ENCODE measurements at regions not wholly inside any gene's neighbourhood (a gene's known extent, or its start where the extent isn't known, plus 50 kb on each side); places are given as distances from the start of the nearest gene placed in this dataset.

DNA sequence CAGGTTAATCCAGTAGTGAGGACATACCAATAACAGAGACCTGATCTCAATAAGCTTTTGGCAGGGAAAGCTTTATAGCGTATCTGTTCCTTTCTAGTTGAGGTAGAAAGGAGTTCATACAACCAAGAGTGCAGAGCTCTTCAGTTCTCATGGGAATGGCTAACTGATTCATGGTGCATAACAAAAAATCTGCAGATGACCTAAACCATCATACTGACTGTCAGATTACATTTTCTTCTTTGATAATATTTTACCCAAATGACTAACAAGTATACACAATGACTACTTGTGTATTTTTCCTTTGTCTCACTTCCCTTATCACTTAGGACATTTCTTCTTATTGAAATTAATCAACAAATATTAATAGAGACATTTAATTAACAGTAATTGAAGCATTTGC is 140.0 kb upstream of the SERTAD2 start:
- TF ChIP-seq, protein P1, sequence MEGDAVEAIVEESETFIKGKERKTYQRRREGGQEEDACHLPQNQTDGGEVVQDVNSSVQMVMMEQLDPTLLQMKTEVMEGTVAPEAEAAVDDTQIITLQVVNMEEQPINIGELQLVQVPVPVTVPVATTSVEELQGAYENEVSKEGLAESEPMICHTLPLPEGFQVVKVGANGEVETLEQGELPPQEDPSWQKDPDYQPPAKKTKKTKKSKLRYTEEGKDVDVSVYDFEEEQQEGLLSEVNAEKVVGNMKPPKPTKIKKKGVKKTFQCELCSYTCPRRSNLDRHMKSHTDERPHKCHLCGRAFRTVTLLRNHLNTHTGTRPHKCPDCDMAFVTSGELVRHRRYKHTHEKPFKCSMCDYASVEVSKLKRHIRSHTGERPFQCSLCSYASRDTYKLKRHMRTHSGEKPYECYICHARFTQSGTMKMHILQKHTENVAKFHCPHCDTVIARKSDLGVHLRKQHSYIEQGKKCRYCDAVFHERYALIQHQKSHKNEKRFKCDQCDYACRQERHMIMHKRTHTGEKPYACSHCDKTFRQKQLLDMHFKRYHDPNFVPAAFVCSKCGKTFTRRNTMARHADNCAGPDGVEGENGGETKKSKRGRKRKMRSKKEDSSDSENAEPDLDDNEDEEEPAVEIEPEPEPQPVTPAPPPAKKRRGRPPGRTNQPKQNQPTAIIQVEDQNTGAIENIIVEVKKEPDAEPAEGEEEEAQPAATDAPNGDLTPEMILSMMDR (conservative IDR thresholded peaks at IDR 0.05; ENCODE audit: low read depth, low read length), result no peak
- no peak for TF ChIP-seq EZH2 (IDR thresholded peaks at IDR 0.05; ENCODE audit: low read length, unreplicated experiment)

Measured in PC-3 (cell line).